ENCODE measurements at regions not wholly inside any gene's neighbourhood (a gene's known extent, or its start where the extent isn't known, plus 50 kb on each side); places are given as distances from the start of the nearest gene placed in this dataset.
A peak's percentile ranks its signal among the peaks of the same experiment; 100 is the strongest.

- H3K27me3 ChIP-seq (ENCODE audit: control insufficient read depth in 3 of 3, insufficient read depth in 3 of 3, low read length in 2 of 3) = peaks cover 0 to 27% (median 14%) of the 10 kb centered on the region in 3 donors
- no peaks in the 10 kb centered on the region for H3K36me3 ChIP-seq (ENCODE audit: control insufficient read depth in 4 of 4, insufficient read depth in 4 of 4, low read length in 4 of 4)
- DNase-seq (peak in 2 of 3 donors; percentile 6 to 36), ATAC-seq (ENCODE audit: insufficient read depth, low FRiP score) (no peak)
- H3K4me3 ChIP-seq = no peak overlapping the region
- TF ChIP-seq, protein P1, sequence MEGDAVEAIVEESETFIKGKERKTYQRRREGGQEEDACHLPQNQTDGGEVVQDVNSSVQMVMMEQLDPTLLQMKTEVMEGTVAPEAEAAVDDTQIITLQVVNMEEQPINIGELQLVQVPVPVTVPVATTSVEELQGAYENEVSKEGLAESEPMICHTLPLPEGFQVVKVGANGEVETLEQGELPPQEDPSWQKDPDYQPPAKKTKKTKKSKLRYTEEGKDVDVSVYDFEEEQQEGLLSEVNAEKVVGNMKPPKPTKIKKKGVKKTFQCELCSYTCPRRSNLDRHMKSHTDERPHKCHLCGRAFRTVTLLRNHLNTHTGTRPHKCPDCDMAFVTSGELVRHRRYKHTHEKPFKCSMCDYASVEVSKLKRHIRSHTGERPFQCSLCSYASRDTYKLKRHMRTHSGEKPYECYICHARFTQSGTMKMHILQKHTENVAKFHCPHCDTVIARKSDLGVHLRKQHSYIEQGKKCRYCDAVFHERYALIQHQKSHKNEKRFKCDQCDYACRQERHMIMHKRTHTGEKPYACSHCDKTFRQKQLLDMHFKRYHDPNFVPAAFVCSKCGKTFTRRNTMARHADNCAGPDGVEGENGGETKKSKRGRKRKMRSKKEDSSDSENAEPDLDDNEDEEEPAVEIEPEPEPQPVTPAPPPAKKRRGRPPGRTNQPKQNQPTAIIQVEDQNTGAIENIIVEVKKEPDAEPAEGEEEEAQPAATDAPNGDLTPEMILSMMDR (IDR thresholded peaks at IDR 0.05; ENCODE audit: control extremely low read depth, extremely low read depth) = no peak
- H3K4me1 ChIP-seq (ENCODE audit: control insufficient read depth in 5 of 5, insufficient read depth in 5 of 5, low read length in 5 of 5) = no peaks in the 10 kb centered on the region
- no peak overlapping the region for H3K27ac ChIP-seq (ENCODE audit: low read depth in 1 of 2, low read length in 1 of 2)
- no peak overlapping the region for H3K9ac ChIP-seq (ENCODE audit: insufficient read depth in 1 of 2, low read length in 2 of 2)
- WGBS, 2 donors = 67 to 71% methylated on average over 4 of the region's 4 CpGs
- H3K9me3 ChIP-seq (ENCODE audit: control insufficient read depth in 4 of 4, insufficient read depth in 3 of 4, low read length in 3 of 4) = peaks cover 0 to 2% (median 0%) of the 10 kb centered on the region in 4 donors
Observed at GRCh38 chrX:118199997-118200396, 83.4 kb upstream of the KLHL13 start.

- Histone ChIP-seq H3K4me1 (ENCODE audit: control insufficient read depth in 5 of 5, insufficient read depth in 5 of 5, low read length in 5 of 5) (peaks cover 0 to 6% (median 0%) of the 10 kb centered on the region in 5 donors), H3K27ac (ENCODE audit: low read depth in 1 of 2, low read length in 1 of 2) (no peak overlapping the region), H3K9me3 (ENCODE audit: control insufficient read depth in 4 of 4, insufficient read depth in 3 of 4, low read length in 3 of 4) (peaks cover 0 to 2% (median 0%) of the 10 kb centered on the region in 4 donors), H3K36me3 (ENCODE audit: control insufficient read depth in 4 of 4, insufficient read depth in 4 of 4, low read length in 4 of 4) (no peaks in the 10 kb centered on the region), H3K4me3 (no peak overlapping the region), H3K27me3 (ENCODE audit: control insufficient read depth in 3 of 3, insufficient read depth in 3 of 3, low read length in 2 of 3) (peaks cover 0 to 27% (median 11%) of the 10 kb centered on the region in 3 donors), H3K9ac (ENCODE audit: insufficient read depth in 1 of 2, low read length in 2 of 2) (no peak overlapping the region)
- 62 to 90% methylated on average over 8 of the region's 8 CpGs for WGBS, 2 donors
- TF ChIP-seq, protein P1 (IDR thresholded peaks at IDR 0.05; ENCODE audit: control extremely low read depth, extremely low read depth) = no peak
- no peak for ATAC-seq (ENCODE audit: insufficient read depth, low FRiP score)
- peak in 2 of 3 donors; percentile 37 to 74 for DNase-seq
Observed at GRCh38 chrX:118205421-118206395, 89.1 kb upstream of the KLHL13 start.

GRCh38 chrX:118207831-118208453, 91.3 kb upstream of the KLHL13 start:
- Histone ChIP-seq H3K27ac (ENCODE audit: low read depth in 1 of 2, low read length in 1 of 2) (no peak overlapping the region), H3K9ac (ENCODE audit: insufficient read depth in 1 of 2, low read length in 2 of 2) (no peak overlapping the region), H3K27me3 (ENCODE audit: control insufficient read depth in 3 of 3, insufficient read depth in 3 of 3, low read length in 2 of 3) (peaks cover 0 to 22% (median 4%) of the 10 kb centered on the region in 3 donors), H3K36me3 (ENCODE audit: control insufficient read depth in 4 of 4, insufficient read depth in 4 of 4, low read length in 4 of 4) (no peaks in the 10 kb centered on the region), H3K9me3 (ENCODE audit: control insufficient read depth in 4 of 4, insufficient read depth in 3 of 4, low read length in 3 of 4) (no peaks in the 10 kb centered on the region), H3K4me3 (no peak overlapping the region), H3K4me1 (ENCODE audit: control insufficient read depth in 5 of 5, insufficient read depth in 5 of 5, low read length in 5 of 5) (peaks cover 0 to 6% (median 0%) of the 10 kb centered on the region in 5 donors)
- ATAC-seq (ENCODE audit: insufficient read depth, low FRiP score) (no peak), DNase-seq (peak in 2 of 3 donors; percentile 7 to 45)
- TF ChIP-seq, protein P1 (IDR thresholded peaks at IDR 0.05; ENCODE audit: control extremely low read depth, extremely low read depth) = no peak
- 65 to 80% methylated on average over 3 of the region's 3 CpGs for WGBS, 2 donors

All from lung (tissue), 11 donors.